SK-N-SH treated with all-trans-retinoic acid at 6 μM for 48 hours (cell line): ENCODE measurements at regions not wholly inside any gene's neighbourhood (a gene's known extent, or its start where the extent isn't known, plus 50 kb on each side); places are given as distances from the start of the nearest gene placed in this dataset.

Experiments used
- ATAC-seq: fragments of 200-7000 bp; cut with Tn5 transposase; 3 replicates; pipeline ENCODE4 v1.9.1; 2020; ENCODE audit warnings: mild to moderate bottlenecking, moderate library complexity
- BACH2 ChIP-seq: fragments of 250-450 bp; sonication (Bioruptor Pico); IDR thresholded peaks from 2 replicates; pipeline ENCODE4 v1.9.0; 2021; ENCODE audit warnings: mild to moderate bottlenecking, borderline replicate concordance
- CREB5 ChIP-seq: fragments of 250-450 bp; sonication (Bioruptor Pico); IDR thresholded peaks from 2 replicates; pipeline ENCODE4 v1.5.1; 2020; ENCODE audit warnings: low read depth, mild to moderate bottlenecking, moderate library complexity
- CSDC2 ChIP-seq: fragments of 250-450 bp; sonication (Bioruptor Pico); IDR thresholded peaks from 2 replicates; pipeline ENCODE4 v1.5.0; 2020; ENCODE audit warnings: mild to moderate bottlenecking, moderate library complexity
- CSRNP3 ChIP-seq: fragments of 250-450 bp; sonication (Bioruptor Pico); IDR thresholded peaks from 2 replicates; pipeline ENCODE4 v1.5.1; 2021; ENCODE audit warnings: mild to moderate bottlenecking, moderate library complexity
- ESRRG ChIP-seq: fragments of 250-450 bp; sonication (Bioruptor Pico); IDR thresholded peaks from 2 replicates; pipeline ENCODE4 v1.6.1; 2021; ENCODE audit warnings: mild to moderate bottlenecking
- ISL1 ChIP-seq: fragments of 250-450 bp; sonication (Bioruptor Pico); IDR thresholded peaks from 2 replicates; pipeline ENCODE4 v2.1.2; 2022; ENCODE audit warnings: mild to moderate bottlenecking, moderate library complexity
- OSR1 ChIP-seq: fragments of 250-450 bp; sonication (Bioruptor Pico); IDR thresholded peaks from 2 replicates; pipeline ENCODE4 v1.8.0; 2022; ENCODE audit warnings: moderate library complexity, mild to moderate bottlenecking, inconsistent platforms
- PATZ1 ChIP-seq: fragments of 250-450 bp; sonication (Bioruptor Pico); IDR thresholded peaks from 2 replicates; pipeline ENCODE4 v1.8.0; 2020; ENCODE audit warnings: mild to moderate bottlenecking, moderate library complexity, borderline replicate concordance
- POU6F1 ChIP-seq: fragments of 250-450 bp; sonication (Bioruptor Pico); IDR thresholded peaks from 2 replicates; pipeline ENCODE4 v1.8.0; 2021; ENCODE audit warnings: low read depth, mild to moderate bottlenecking, moderate library complexity, borderline replicate concordance
- PPARA ChIP-seq: fragments of 250-450 bp; sonication (Bioruptor Pico); IDR thresholded peaks from 2 replicates; pipeline ENCODE4 v1.5.0; 2020; ENCODE audit warnings: mild to moderate bottlenecking, borderline replicate concordance
- RARB ChIP-seq: fragments of 250-450 bp; sonication (Bioruptor Pico); IDR thresholded peaks from 2 replicates; pipeline ENCODE4 v1.8.0; 2021; ENCODE audit warnings: mild to moderate bottlenecking, moderate library complexity
- SNAI2 ChIP-seq: fragments of 250-450 bp; sonication (Bioruptor Pico); IDR thresholded peaks from 2 replicates; pipeline ENCODE4 v1.5.0; 2020; ENCODE audit warnings: mild to moderate bottlenecking, moderate library complexity
- TCF4 ChIP-seq: fragments of 250-450 bp; sonication (Bioruptor Pico); IDR thresholded peaks from 2 replicates; pipeline ENCODE4 v1.8.0; 2021; ENCODE audit warnings: mild to moderate bottlenecking, moderate library complexity, borderline replicate concordance
- TOX ChIP-seq: fragments of 250-450 bp; sonication (Bioruptor Pico); IDR thresholded peaks from 2 replicates; pipeline ENCODE4 v1.8.0; 2021; ENCODE audit warnings: mild to moderate bottlenecking, moderate library complexity, borderline replicate concordance
- TSHZ2 ChIP-seq: fragments of 250-450 bp; sonication (Bioruptor Pico); IDR thresholded peaks from 2 replicates; pipeline ENCODE4 v1.5.0; 2020; ENCODE audit warnings: mild to moderate bottlenecking, moderate library complexity
- ZC3H10 ChIP-seq: fragments of 250-450 bp; sonication (Bioruptor Pico); IDR thresholded peaks from 2 replicates; pipeline ENCODE4 v1.5.1; 2021; ENCODE audit warnings: mild to moderate bottlenecking, moderate library complexity
- ZFP30 ChIP-seq: fragments of 450-650 bp; formaldehyde crosslinking; IDR thresholded peaks from 2 replicates; pipeline ENCODE4 v1.5.0; 2022; ENCODE audit warnings: mild to moderate bottlenecking, moderate library complexity
- ZNF565 ChIP-seq: fragments of 450-650 bp; formaldehyde crosslinking; conservative IDR thresholded peaks from 2 replicates; pipeline ENCODE4 v1.5.0; 2020; ENCODE audit warnings: low read depth, mild to moderate bottlenecking, moderate library complexity
- ZNF70 ChIP-seq: fragments of 450-650 bp; formaldehyde crosslinking; IDR thresholded peaks from 2 replicates; pipeline ENCODE4 v1.5.0; 2020; ENCODE audit warnings: mild to moderate bottlenecking, moderate library complexity
- ZNF8 ChIP-seq: fragments of 450-650 bp; formaldehyde crosslinking; IDR thresholded peaks from 2 replicates; pipeline ENCODE4 v1.5.0; 2020; ENCODE audit warnings: mild to moderate bottlenecking, moderate library complexity

GRCh38 chr4:60452266-60452665, 747.9 kb upstream of the ADGRL3 start:
- no peak for ATAC-seq
- no peak for TF ChIP-seq CREB5 (CRISPR knock-in tag)
- TF ChIP-seq RARB = no peak
- no peak for TF ChIP-seq ZNF565
- TF ChIP-seq TCF4 (CRISPR knock-in tag) = peak; percentile 94; the same call in 1 of the 2 replicates
- no peak for TF ChIP-seq ZNF8 (CRISPR knock-in tag)
- TF ChIP-seq OSR1 = no peak
- TF ChIP-seq TSHZ2 (CRISPR knock-in tag) = peak; percentile 56; the same call in 1 of the 2 replicates
- no peak for TF ChIP-seq ESRRG (CRISPR knock-in tag)
- peak; percentile 23; the same call in 1 of the 2 replicates for TF ChIP-seq ISL1 (CRISPR knock-in tag)

DNA sequence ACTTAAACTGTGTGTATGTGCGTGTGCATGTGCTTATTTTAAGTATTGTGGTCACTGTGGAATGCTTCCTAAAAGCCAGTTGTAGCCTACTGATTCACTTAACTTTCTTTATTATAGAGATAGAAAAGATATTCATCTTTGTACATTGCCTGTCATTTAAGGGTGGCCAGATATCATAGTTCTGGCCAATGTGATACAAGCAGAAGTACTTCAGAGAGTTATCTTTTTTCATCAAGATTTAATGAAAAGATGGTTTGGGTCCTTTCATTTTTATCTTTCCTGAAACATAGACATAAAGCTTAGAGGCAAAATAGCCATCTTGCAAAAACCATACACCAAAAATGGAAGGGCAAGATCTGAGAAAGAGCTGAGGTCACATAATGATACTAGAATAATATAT, 744.7 kb upstream of the ADGRL3 start:
- no peak for ATAC-seq
- TF ChIP-seq TCF4 (CRISPR knock-in tag) (peak; percentile 40; the same call in 1 of the 2 replicates), PPARA (CRISPR knock-in tag) (no peak)

GRCh38 chr4:60461551-60461950, 738.6 kb upstream of the ADGRL3 start:
- no peak for ATAC-seq
- TF ChIP-seq PPARA (CRISPR knock-in tag) (no peak), CSRNP3 (CRISPR knock-in tag) (no peak), ZC3H10 (no peak), PATZ1 (no peak), SNAI2 (CRISPR knock-in tag) (no peak), POU6F1 (CRISPR knock-in tag) (no peak), ESRRG (CRISPR knock-in tag) (no peak), ISL1 (CRISPR knock-in tag) (no peak), ZNF8 (CRISPR knock-in tag) (no peak)

GRCh38 chr4:60463857-60464502, 736.1 kb upstream of the ADGRL3 start:
- no peak for ATAC-seq
- TF ChIP-seq ZFP30 (CRISPR knock-in tag) = no peak
- TF ChIP-seq RARB = no peak
- no peak for TF ChIP-seq TOX
- TF ChIP-seq CREB5 (CRISPR knock-in tag) = no peak
- no peak for TF ChIP-seq TSHZ2 (CRISPR knock-in tag)
- TF ChIP-seq ISL1 (CRISPR knock-in tag) = no peak
- no peak for TF ChIP-seq CSDC2
- TF ChIP-seq PPARA (CRISPR knock-in tag) = no peak
- TF ChIP-seq ZNF565 = no peak
- no peak for TF ChIP-seq TCF4 (CRISPR knock-in tag)
- TF ChIP-seq ZNF8 (CRISPR knock-in tag) = no peak
- no peak for TF ChIP-seq OSR1
- TF ChIP-seq SNAI2 (CRISPR knock-in tag) = no peak
- TF ChIP-seq ZNF70 (CRISPR knock-in tag) = no peak
- TF ChIP-seq ZC3H10 = no peak
- no peak for TF ChIP-seq BACH2 (CRISPR knock-in tag)
